ENCODE measurements at regions not wholly inside any gene's neighbourhood (a gene's known extent, or its start where the extent isn't known, plus 50 kb on each side); places are given as distances from the start of the nearest gene placed in this dataset.
A peak's percentile ranks its signal among the peaks of the same experiment; 100 is the strongest.

- Mint-ChIP-seq H3K4me1 (peaks cover 16 to 20% (median 17%) of the 10 kb centered on the region in 3 donors), H3K36me3 (peaks cover 0 to 2% (median 0%) of the 10 kb centered on the region in 3 donors), H3K9me3 (peaks cover 0 to 2% (median 0%) of the 10 kb centered on the region in 5 donors), H3K27ac (no peak overlapping the region), H3K27me3 (peaks cover 15 to 62% of the 10 kb centered on the region in 2 donors), H3K4me3 (no peak overlapping the region)
- Histone ChIP-seq H3K27ac (ENCODE audit: low read depth, low read length) (no peak overlapping the region), H3K4me3 (ENCODE audit: low read length) (no peak overlapping the region), H3K4me1 (ENCODE audit: insufficient read depth, low read length) (peaks cover 15% of the 10 kb centered on the region), H3K27me3 (ENCODE audit: insufficient read depth, low read length, poor library complexity, severe bottlenecking) (peaks cover 27% of the 10 kb centered on the region), H3K36me3 (ENCODE audit: insufficient read depth, low read length) (no peaks in the 10 kb centered on the region), H3K9me3 (ENCODE audit: low read length) (no peaks in the 10 kb centered on the region)
- POLR2A ChIA-PET, result interaction anchor here (0.5 kb wide), 1 partner anchor 639 kb away, joined by 7 read pairs; no protein-coding TSS in a partner anchor
- CTCF ChIA-PET, result no interaction called here
- DNase-seq, result no peak
These were observed 71.1 kb upstream of the AKT3 start for GRCh38 chr1:243921111-243921510.

DNA sequence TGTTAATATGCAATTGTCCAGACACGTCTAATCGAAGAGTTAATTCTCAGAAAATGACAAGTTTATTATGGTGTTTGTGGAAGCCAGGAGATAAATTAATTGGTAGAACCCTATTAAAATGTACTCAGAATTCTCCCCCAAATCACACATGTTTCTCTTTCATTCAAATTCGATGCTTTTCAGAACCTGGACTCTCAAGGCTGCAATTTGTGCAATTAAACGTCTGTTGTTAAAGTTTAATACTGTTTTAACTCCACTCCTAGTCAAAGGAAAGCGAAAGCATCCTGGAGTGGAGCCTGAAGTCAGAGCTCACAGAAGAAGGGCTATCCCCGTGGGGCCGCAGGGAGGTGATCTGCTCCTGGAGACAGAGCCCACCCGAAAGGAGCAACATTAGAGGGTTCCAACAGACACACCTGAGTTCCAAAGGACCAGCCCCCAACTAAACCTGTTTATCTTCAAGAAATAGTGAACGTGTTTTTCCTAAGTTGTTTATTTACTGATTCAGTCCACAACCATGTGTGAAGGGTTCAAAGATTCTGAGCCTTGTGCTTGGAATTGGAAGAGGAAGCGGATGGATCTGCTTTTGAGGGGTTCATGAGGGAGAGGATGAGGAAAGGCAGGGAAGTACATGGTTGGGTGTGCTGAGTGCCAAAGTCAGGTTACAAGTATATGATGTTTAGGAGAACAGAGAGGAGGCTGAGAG lies 68.0 kb upstream of the AKT3 start:
- no peak overlapping the region for H3K27ac ChIP-seq (ENCODE audit: low read depth, low read length)
- no peak for DNase-seq
- ChIA-PET CTCF (no interaction called here), POLR2A (no interaction called here)
- peak overlapping the region; percentile 45 for H3K4me3 ChIP-seq (ENCODE audit: low read length)
- no peaks in the 10 kb centered on the region for H3K9me3 ChIP-seq (ENCODE audit: low read length)
- Mint-ChIP-seq H3K27me3 (peaks cover 23 to 78% of the 10 kb centered on the region in 2 donors), H3K9me3 (peaks cover 0 to 2% (median 0%) of the 10 kb centered on the region in 5 donors), H3K4me1 (peaks cover 16 to 22% (median 17%) of the 10 kb centered on the region in 3 donors), H3K4me3 (peak overlapping the region; percentile 80 to 95 (median 88)), H3K36me3 (no peaks in the 10 kb centered on the region), H3K27ac (no peak overlapping the region)
- H3K27me3 ChIP-seq (ENCODE audit: insufficient read depth, low read length, poor library complexity, severe bottlenecking), result peaks cover 32% of the 10 kb centered on the region
- peaks cover 15% of the 10 kb centered on the region for H3K4me1 ChIP-seq (ENCODE audit: insufficient read depth, low read length)
- no peaks in the 10 kb centered on the region for H3K36me3 ChIP-seq (ENCODE audit: insufficient read depth, low read length)

DNA sequence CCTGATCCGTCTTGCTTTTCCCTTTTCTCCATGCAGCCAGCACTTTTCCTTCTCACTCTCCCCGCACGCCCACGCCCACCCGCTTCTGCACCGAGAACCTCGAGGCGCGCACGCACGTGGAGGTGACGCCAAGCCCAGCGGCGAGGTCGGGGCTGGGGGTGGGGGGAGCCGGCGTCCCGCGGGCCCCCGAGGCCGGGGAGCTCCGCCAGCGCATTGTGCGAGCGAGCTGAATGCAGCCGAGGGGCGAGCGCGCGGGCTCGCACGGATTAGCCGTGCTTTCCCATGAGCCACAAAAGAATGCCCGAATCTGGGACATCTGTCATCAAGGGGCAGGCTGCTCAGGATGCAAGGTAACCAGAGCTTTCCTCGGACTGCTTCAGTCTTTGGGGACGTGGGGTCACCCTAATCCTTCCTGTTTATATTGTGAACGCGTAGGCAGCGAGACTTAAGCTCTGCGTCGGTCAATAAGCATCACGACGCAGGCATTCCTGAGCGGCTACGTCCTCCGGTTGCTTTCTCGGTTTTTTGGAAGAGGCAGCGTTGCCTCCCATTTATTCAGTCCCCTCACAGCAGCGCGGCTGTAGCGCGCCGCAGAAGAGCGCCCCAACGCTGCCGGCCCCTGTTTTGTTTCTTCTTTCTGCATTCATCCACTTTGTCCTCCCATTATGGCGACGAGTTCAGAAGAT lies 67.3 kb upstream of the AKT3 start:
- Mint-ChIP-seq H3K4me3 (peak overlapping the region; percentile 80 to 95 (median 88)), H3K36me3 (no peaks in the 10 kb centered on the region), H3K4me1 (peaks cover 16 to 22% (median 17%) of the 10 kb centered on the region in 3 donors), H3K27me3 (peaks cover 23 to 76% of the 10 kb centered on the region in 2 donors), H3K9me3 (no peaks in the 10 kb centered on the region), H3K27ac (no peak overlapping the region)
- DNase-seq, result peak in 2 of 5 donors; percentile 2 to 24
- H3K27me3 ChIP-seq (ENCODE audit: insufficient read depth, low read length, poor library complexity, severe bottlenecking), result peaks cover 32% of the 10 kb centered on the region
- ChIA-PET POLR2A (no interaction called here), CTCF (no interaction called here)
- H3K9me3 ChIP-seq (ENCODE audit: low read length), result no peaks in the 10 kb centered on the region
- peak overlapping the region; percentile 45 for H3K4me3 ChIP-seq (ENCODE audit: low read length)
- H3K4me1 ChIP-seq (ENCODE audit: insufficient read depth, low read length), result peaks cover 15% of the 10 kb centered on the region
- H3K36me3 ChIP-seq (ENCODE audit: insufficient read depth, low read length), result no peaks in the 10 kb centered on the region
- H3K27ac ChIP-seq (ENCODE audit: low read depth, low read length), result no peak overlapping the region

GRCh38 chr1:243916160-243916559 lies 66.1 kb upstream of the AKT3 start:
- no peaks in the 10 kb centered on the region for H3K36me3 Mint-ChIP-seq
- Histone ChIP-seq H3K36me3 (ENCODE audit: insufficient read depth, low read length) (no peaks in the 10 kb centered on the region), H3K27me3 (ENCODE audit: insufficient read depth, low read length, poor library complexity, severe bottlenecking) (peaks cover 32% of the 10 kb centered on the region), H3K9me3 (ENCODE audit: low read length) (no peaks in the 10 kb centered on the region), H3K4me1 (ENCODE audit: insufficient read depth, low read length) (peaks cover 15% of the 10 kb centered on the region), H3K4me3 (ENCODE audit: low read length) (no peak overlapping the region), H3K27ac (ENCODE audit: low read depth, low read length) (no peak overlapping the region)
- H3K4me3 Mint-ChIP-seq, result peak overlapping the region; percentile 9 to 83 (median 68)
- no peaks in the 10 kb centered on the region for H3K9me3 Mint-ChIP-seq
- no peak overlapping the region for H3K27ac Mint-ChIP-seq
- CTCF ChIA-PET, result no interaction called here
- DNase-seq, result no peak
- H3K4me1 Mint-ChIP-seq, result peaks cover 16 to 22% (median 17%) of the 10 kb centered on the region in 3 donors
- POLR2A ChIA-PET, result no interaction called here
- H3K27me3 Mint-ChIP-seq, result peaks cover 23 to 66% of the 10 kb centered on the region in 2 donors

- no peak for DNase-seq
- Mint-ChIP-seq H3K27ac (no peak overlapping the region), H3K9me3 (no peaks in the 10 kb centered on the region), H3K4me3 (no peak overlapping the region), H3K36me3 (no peaks in the 10 kb centered on the region), H3K27me3 (peaks cover 19 to 48% of the 10 kb centered on the region in 2 donors), H3K4me1 (peaks cover 7 to 11% (median 8%) of the 10 kb centered on the region in 3 donors)
- Histone ChIP-seq H3K36me3 (ENCODE audit: insufficient read depth, low read length) (no peaks in the 10 kb centered on the region), H3K9me3 (ENCODE audit: low read length) (no peaks in the 10 kb centered on the region), H3K4me1 (ENCODE audit: insufficient read depth, low read length) (peaks cover 7% of the 10 kb centered on the region), H3K27me3 (ENCODE audit: insufficient read depth, low read length, poor library complexity, severe bottlenecking) (peaks cover 17% of the 10 kb centered on the region), H3K27ac (ENCODE audit: low read depth, low read length) (no peak overlapping the region), H3K4me3 (ENCODE audit: low read length) (no peak overlapping the region)
- POLR2A ChIA-PET, result no interaction called here
- CTCF ChIA-PET, result no interaction called here
These were observed 62.3 kb upstream of the AKT3 start for GRCh38 chr1:243912347-243912746.

DNA sequence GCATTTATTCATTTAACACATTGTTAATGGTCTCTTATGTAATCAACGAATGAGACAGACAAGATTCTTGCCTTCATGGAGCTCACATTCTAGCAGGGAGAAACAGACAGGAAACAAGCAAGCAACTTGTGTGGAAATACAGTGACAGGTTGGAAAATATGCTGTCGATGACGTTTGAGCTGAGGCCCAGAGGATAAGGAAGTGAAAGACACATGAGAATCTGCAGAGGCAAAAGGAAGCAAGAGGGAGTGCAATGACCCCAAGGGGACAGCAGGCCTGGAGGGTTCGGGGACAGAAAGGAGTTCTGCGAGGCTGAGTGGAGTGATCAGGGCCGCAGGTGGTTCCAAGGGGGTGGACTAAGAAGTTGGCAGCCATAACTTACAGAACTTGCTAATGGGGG lies 60.6 kb upstream of the AKT3 start:
- no peak overlapping the region for H3K27ac Mint-ChIP-seq
- H3K4me3 Mint-ChIP-seq, result no peak overlapping the region
- CTCF ChIA-PET, result no interaction called here
- Histone ChIP-seq H3K27ac (ENCODE audit: low read depth, low read length) (no peak overlapping the region), H3K4me3 (ENCODE audit: low read length) (no peak overlapping the region), H3K27me3 (ENCODE audit: insufficient read depth, low read length, poor library complexity, severe bottlenecking) (no peaks in the 10 kb centered on the region), H3K36me3 (ENCODE audit: insufficient read depth, low read length) (no peaks in the 10 kb centered on the region), H3K9me3 (ENCODE audit: low read length) (no peaks in the 10 kb centered on the region), H3K4me1 (ENCODE audit: insufficient read depth, low read length) (no peaks in the 10 kb centered on the region)
- DNase-seq, result no peak
- H3K27me3 Mint-ChIP-seq, result peaks cover 11 to 35% of the 10 kb centered on the region in 2 donors
- no peaks in the 10 kb centered on the region for H3K9me3 Mint-ChIP-seq
- H3K36me3 Mint-ChIP-seq, result no peaks in the 10 kb centered on the region
- no peaks in the 10 kb centered on the region for H3K4me1 Mint-ChIP-seq
- POLR2A ChIA-PET, result interaction anchor here (0.5 kb wide), 1 partner anchor 191 kb away, joined by 3 read pairs; no protein-coding TSS in a partner anchor

- Histone ChIP-seq H3K4me1 (ENCODE audit: insufficient read depth, low read length) (no peaks in the 10 kb centered on the region), H3K36me3 (ENCODE audit: insufficient read depth, low read length) (no peaks in the 10 kb centered on the region), H3K9me3 (ENCODE audit: low read length) (no peaks in the 10 kb centered on the region), H3K27ac (ENCODE audit: low read depth, low read length) (no peak overlapping the region), H3K27me3 (ENCODE audit: insufficient read depth, low read length, poor library complexity, severe bottlenecking) (no peaks in the 10 kb centered on the region), H3K4me3 (ENCODE audit: low read length) (no peak overlapping the region)
- Mint-ChIP-seq H3K27me3 (peaks cover 11 to 28% of the 10 kb centered on the region in 2 donors), H3K27ac (no peak overlapping the region), H3K9me3 (no peaks in the 10 kb centered on the region), H3K4me3 (no peak overlapping the region), H3K4me1 (no peaks in the 10 kb centered on the region), H3K36me3 (no peaks in the 10 kb centered on the region)
- CTCF ChIA-PET, result no interaction called here
- DNase-seq, result no peak
- POLR2A ChIA-PET, result no interaction called here
These were observed 53.9 kb upstream of the AKT3 start for GRCh38 chr1:243903895-243904294.

GRCh38 chr1:243903041-243903440 lies 53.0 kb upstream of the AKT3 start:
- H3K9me3 Mint-ChIP-seq, result no peaks in the 10 kb centered on the region
- H3K9me3 ChIP-seq (ENCODE audit: low read length), result no peaks in the 10 kb centered on the region
- POLR2A ChIA-PET, result no interaction called here
- H3K4me1 Mint-ChIP-seq, result no peaks in the 10 kb centered on the region
- no peaks in the 10 kb centered on the region for H3K36me3 ChIP-seq (ENCODE audit: insufficient read depth, low read length)
- H3K27me3 ChIP-seq (ENCODE audit: insufficient read depth, low read length, poor library complexity, severe bottlenecking), result no peaks in the 10 kb centered on the region
- CTCF ChIA-PET, result no interaction called here
- H3K36me3 Mint-ChIP-seq, result no peaks in the 10 kb centered on the region
- H3K27ac Mint-ChIP-seq, result no peak overlapping the region
- H3K27me3 Mint-ChIP-seq, result peaks cover 15 to 33% of the 10 kb centered on the region in 2 donors
- no peaks in the 10 kb centered on the region for H3K4me1 ChIP-seq (ENCODE audit: insufficient read depth, low read length)
- H3K4me3 Mint-ChIP-seq, result no peak overlapping the region
- no peak for DNase-seq
- H3K27ac ChIP-seq (ENCODE audit: low read depth, low read length), result no peak overlapping the region
- H3K4me3 ChIP-seq (ENCODE audit: low read length), result no peak overlapping the region

Data from CD8-positive, alpha-beta memory T cell (primary cell).